OCI-LY3 (cell line): ENCODE measurements at regions not wholly inside any gene's neighbourhood (a gene's known extent, or its start where the extent isn't known, plus 50 kb on each side); places are given as distances from the start of the nearest gene placed in this dataset.

Experiments
- H2AFZ ChIP-seq: fragments of 200-600, 300-600 bp; shearing (Covaris generic); 2 replicates; pipeline ENCODE4 v1.6.0; 2014; ENCODE audit warnings: antibody characterized with exemption, low read depth, low read length
- H3K27ac ChIP-seq: fragments of 200-600, 300-600 bp; sonication (generic); 2 replicates; pipeline ENCODE4 v1.5.1; 2014; ENCODE audit warnings: mild to moderate bottlenecking, low read length, moderate library complexity, mixed read lengths
- H3K27me3 ChIP-seq: fragments of 200-600, 300-600 bp; sonication (generic); 2 replicates; pipeline ENCODE4 v1.6.1; 2014; ENCODE audit warnings: low read depth, low read length, mixed read lengths
- H3K36me3 ChIP-seq: fragments of 200-600, 300-600 bp; sonication (generic); replicated peaks from 2 replicates; pipeline ENCODE3; 2014; ENCODE audit warnings: low read depth, low read length, mixed read lengths
- H3K4me1 ChIP-seq: fragments of 300-600, 200-600 bp; sonication (generic); 2 replicates; pipeline ENCODE4 v1.6.1; 2014; ENCODE audit warnings: low read length, mixed read lengths
- H3K4me2 ChIP-seq: fragments of 200-600, 300-600 bp; sonication (generic); 2 replicates; pipeline ENCODE4 v1.6.1; 2014; ENCODE audit warnings: low read length, mixed read lengths
- H3K4me3 ChIP-seq: fragments of 300-600, 200-600 bp; sonication (generic); 2 replicates; pipeline ENCODE4 v1.5.1; 2014; ENCODE audit warnings: antibody characterized with exemption, mild to moderate bottlenecking, low read length, moderate library complexity
- H3K79me2 ChIP-seq: fragments of 300-600, 200-600 bp; shearing (Covaris generic); 2 replicates; pipeline ENCODE4 v1.6.1; 2014; ENCODE audit warnings: mild to moderate bottlenecking, low read length, mixed read lengths
- H3K9ac ChIP-seq: fragments of 300-600, 200-600 bp; shearing (Covaris generic); 2 replicates; pipeline ENCODE4 v1.6.0; 2014; ENCODE audit warnings: mild to moderate bottlenecking, low read length, moderate library complexity
- H3K9me3 ChIP-seq: fragments of 200-600, 300-600 bp; shearing (Covaris generic); 2 replicates; pipeline ENCODE4 v1.6.1; 2014; ENCODE audit warnings: low read length, mixed read lengths; ENCODE audit not compliant: insufficient read depth
- H4K20me1 ChIP-seq: fragments of 200-600, 300-600 bp; sonication (generic); 2 replicates; pipeline ENCODE4 v1.6.1; 2016; ENCODE audit warnings: low read length, mixed read lengths; ENCODE audit not compliant: insufficient read depth
- EZH2phosphoT487 ChIP-seq: fragments of 200-600 bp; shearing (Covaris generic); IDR thresholded peaks from 2 replicates; pipeline ENCODE4 v1.6.1; 2018; ENCODE audit warnings: antibody characterized with exemption, mixed run types, low read depth
- TF ChIP-seq, protein P1 (sequence below): fragments of 200-600, 300-600 bp; sonication (generic); IDR thresholded peaks from 2 replicates; pipeline ENCODE4 v1.5.1; 2014; ENCODE audit warnings: antibody characterized with exemption, low read length, low read depth

DNA sequence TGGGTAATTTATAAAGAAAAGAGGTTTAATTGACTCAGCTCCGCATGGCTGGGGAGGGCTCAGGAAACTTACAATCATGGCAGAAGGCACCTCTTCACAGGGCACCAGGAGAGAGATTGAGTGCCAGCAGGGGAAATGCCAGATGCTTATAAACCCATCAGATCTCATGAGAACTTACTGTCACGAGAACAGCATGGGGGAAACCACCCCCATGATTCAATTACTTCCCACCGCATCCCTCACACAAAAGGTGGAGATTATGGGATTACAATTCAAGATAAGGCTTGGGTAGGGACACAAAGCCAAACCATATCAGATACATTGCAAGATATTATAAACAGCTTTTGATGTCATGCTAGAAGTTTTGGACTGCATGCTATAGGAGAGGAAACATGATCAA is 204.3 kb downstream of the VEGFC start:
- H3K4me3 ChIP-seq, result no peak overlapping the region

DNA sequence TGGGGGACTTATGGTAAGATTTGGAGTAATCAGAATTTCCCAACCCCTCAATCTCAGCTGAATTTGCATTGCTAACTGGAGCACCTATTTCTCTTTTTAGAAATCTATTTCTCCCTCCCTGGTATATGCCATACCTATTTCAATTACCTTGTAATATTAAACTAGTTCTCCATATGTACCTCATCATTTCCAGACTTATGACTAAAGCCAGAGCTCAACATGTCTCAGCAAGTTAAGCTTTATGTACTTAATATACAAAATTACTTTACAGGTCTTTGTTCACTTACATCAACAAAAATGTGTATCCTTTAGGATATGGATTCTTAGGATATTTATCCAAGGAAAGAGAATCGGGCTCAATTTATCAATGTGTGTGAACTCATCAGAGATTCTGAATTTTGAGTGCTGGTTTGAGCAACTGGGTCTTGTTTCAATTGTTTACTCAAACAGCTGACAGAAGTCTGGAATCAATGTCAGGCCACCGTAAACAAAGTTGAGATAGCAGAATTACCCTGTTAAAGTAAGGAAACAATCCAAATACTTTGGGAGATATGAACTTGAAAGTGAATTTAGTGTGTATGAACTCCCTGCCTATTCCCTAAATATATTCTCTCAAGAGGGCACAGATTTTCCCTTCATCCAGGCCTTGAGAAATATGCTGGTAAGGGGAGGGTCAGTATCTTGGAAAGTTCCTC is 199.6 kb downstream of the VEGFC start:
- no peak overlapping the region for H2AFZ ChIP-seq
- no peaks in the 10 kb centered on the region for H3K27me3 ChIP-seq
- H3K9ac ChIP-seq, result no peak overlapping the region
- no peaks in the 10 kb centered on the region for H3K9me3 ChIP-seq
- H3K4me3 ChIP-seq, result no peak overlapping the region
- H3K4me1 ChIP-seq, result no peaks in the 10 kb centered on the region
- H4K20me1 ChIP-seq, result no peaks in the 10 kb centered on the region
- no peak overlapping the region for H3K4me2 ChIP-seq
- H3K27ac ChIP-seq, result no peak overlapping the region
- H3K79me2 ChIP-seq, result no peaks in the 10 kb centered on the region
- H3K36me3 ChIP-seq, result no peaks in the 10 kb centered on the region
- TF ChIP-seq, protein P1, sequence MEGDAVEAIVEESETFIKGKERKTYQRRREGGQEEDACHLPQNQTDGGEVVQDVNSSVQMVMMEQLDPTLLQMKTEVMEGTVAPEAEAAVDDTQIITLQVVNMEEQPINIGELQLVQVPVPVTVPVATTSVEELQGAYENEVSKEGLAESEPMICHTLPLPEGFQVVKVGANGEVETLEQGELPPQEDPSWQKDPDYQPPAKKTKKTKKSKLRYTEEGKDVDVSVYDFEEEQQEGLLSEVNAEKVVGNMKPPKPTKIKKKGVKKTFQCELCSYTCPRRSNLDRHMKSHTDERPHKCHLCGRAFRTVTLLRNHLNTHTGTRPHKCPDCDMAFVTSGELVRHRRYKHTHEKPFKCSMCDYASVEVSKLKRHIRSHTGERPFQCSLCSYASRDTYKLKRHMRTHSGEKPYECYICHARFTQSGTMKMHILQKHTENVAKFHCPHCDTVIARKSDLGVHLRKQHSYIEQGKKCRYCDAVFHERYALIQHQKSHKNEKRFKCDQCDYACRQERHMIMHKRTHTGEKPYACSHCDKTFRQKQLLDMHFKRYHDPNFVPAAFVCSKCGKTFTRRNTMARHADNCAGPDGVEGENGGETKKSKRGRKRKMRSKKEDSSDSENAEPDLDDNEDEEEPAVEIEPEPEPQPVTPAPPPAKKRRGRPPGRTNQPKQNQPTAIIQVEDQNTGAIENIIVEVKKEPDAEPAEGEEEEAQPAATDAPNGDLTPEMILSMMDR, result no peak
- no peak for TF ChIP-seq EZH2phosphoT487

More for the DNA sequence above, 204.3 kb downstream of the VEGFC start:
- Histone ChIP-seq H4K20me1 (no peaks in the 10 kb centered on the region), H3K27ac (no peak overlapping the region), H3K27me3 (no peaks in the 10 kb centered on the region), H3K36me3 (no peaks in the 10 kb centered on the region), H3K9ac (no peak overlapping the region), H3K9me3 (no peaks in the 10 kb centered on the region), H3K4me1 (no peaks in the 10 kb centered on the region), H3K4me2 (no peak overlapping the region), H2AFZ (no peak overlapping the region), H3K79me2 (no peaks in the 10 kb centered on the region)
- TF ChIP-seq EZH2phosphoT487, result no peak
- TF ChIP-seq, protein P1, result no peak

DNA sequence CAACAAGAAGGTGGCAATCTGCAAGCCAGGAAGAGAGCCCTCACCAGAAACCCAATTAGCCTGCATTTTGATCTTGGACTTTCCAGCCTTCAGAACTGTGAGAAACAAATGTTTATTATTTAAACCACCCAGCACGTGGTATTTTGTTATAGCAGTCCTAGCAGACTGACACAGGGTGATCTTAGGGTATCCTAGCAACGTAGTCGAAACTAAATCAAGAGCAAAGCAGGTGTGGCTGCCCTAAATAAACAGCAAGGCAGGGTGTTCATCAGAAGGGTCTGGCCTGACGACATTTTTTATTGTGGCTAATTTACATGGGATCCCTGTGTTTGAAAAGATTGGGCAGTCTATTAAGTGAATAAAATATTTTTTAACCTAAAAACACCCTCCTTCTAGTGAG is 198.8 kb downstream of the VEGFC start:
- no peaks in the 10 kb centered on the region for H3K9me3 ChIP-seq
- no peak overlapping the region for H2AFZ ChIP-seq
- H3K4me3 ChIP-seq, result no peak overlapping the region
- no peak overlapping the region for H3K4me2 ChIP-seq
- no peak overlapping the region for H3K9ac ChIP-seq
- no peaks in the 10 kb centered on the region for H3K79me2 ChIP-seq
- no peaks in the 10 kb centered on the region for H4K20me1 ChIP-seq
- no peak overlapping the region for H3K27ac ChIP-seq
- no peaks in the 10 kb centered on the region for H3K27me3 ChIP-seq
- TF ChIP-seq EZH2phosphoT487, result no peak
- TF ChIP-seq, protein P1, result no peak
- no peaks in the 10 kb centered on the region for H3K4me1 ChIP-seq
- H3K36me3 ChIP-seq, result no peaks in the 10 kb centered on the region

DNA sequence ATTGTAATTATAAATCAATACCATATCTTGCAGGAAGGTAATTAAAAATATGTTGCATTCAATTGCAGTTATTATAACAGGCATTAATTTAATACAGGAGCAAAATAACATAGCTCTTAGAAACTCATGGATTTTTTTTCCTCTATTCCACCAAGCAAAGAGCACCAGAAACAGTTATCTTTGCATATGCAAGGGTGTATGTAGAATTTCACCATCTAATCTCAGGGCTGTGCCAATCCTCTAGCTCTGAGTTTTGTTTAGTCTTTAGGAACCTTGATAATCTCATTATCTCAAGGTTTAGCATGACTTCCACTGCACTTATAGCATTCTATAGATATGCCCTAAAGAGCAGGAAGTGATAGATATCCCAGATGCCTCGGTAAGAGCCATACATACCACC is 197.5 kb downstream of the VEGFC start:
- Histone ChIP-seq H3K79me2 (no peaks in the 10 kb centered on the region), H3K9ac (no peak overlapping the region), H3K27me3 (no peaks in the 10 kb centered on the region), H3K4me1 (no peaks in the 10 kb centered on the region), H3K4me3 (no peak overlapping the region), H2AFZ (no peak overlapping the region), H3K9me3 (no peaks in the 10 kb centered on the region), H3K36me3 (no peaks in the 10 kb centered on the region), H3K4me2 (no peak overlapping the region), H4K20me1 (no peaks in the 10 kb centered on the region), H3K27ac (no peak overlapping the region)
- TF ChIP-seq, protein P1, result no peak
- TF ChIP-seq EZH2phosphoT487, result no peak
